KMS-11 (cell line): ENCODE measurements at regions not wholly inside any gene's neighbourhood (a gene's known extent, or its start where the extent isn't known, plus 50 kb on each side); places are given as distances from the start of the nearest gene placed in this dataset.

Source experiments
- H2AFZ ChIP-seq: fragments of 200-600 bp; sonication (generic); 2 replicates; pipeline ENCODE4 v1.6.1; 2016; ENCODE audit warnings: antibody characterized with exemption, mixed run types, low read depth
- H3K27ac ChIP-seq: fragments of 200-600 bp; sonication (generic); 2 replicates; pipeline ENCODE4 v1.6.1; 2016; ENCODE audit warnings: mild to moderate bottlenecking, mixed run types
- H3K27me3 ChIP-seq: fragments of 200-600 bp; sonication (generic); 2 replicates; pipeline ENCODE4 v1.6.1; 2017; ENCODE audit warnings: mild to moderate bottlenecking, low read depth, mixed run types, moderate library complexity; ENCODE audit not compliant: insufficient read depth
- H3K36me3 ChIP-seq: fragments of 200-600 bp; sonication (generic); 2 replicates; pipeline ENCODE4 v1.6.1; 2017; ENCODE audit warnings: mild to moderate bottlenecking, mixed run types; ENCODE audit not compliant: insufficient read depth
- H3K4me1 ChIP-seq: fragments of 200-600 bp; sonication (generic); 2 replicates; pipeline ENCODE4 v1.6.1; 2016; ENCODE audit warnings: mild to moderate bottlenecking, low read depth, mixed run types; ENCODE audit not compliant: poor library complexity, severe bottlenecking
- H3K4me2 ChIP-seq: fragments of 200-600 bp; sonication (generic); 2 replicates; pipeline ENCODE4 v1.7.0; 2016; ENCODE audit warnings: mild to moderate bottlenecking, mixed run types
- H3K4me3 ChIP-seq: fragments of 200-600 bp; sonication (generic); IDR thresholded peaks from 2 replicates; pipeline ENCODE4 v1.6.1; 2017; ENCODE audit warnings: low read depth, low read length, mixed read lengths; ENCODE audit not compliant: insufficient read depth
- H3K79me2 ChIP-seq: fragments of 200-600 bp; sonication (generic); 2 replicates; pipeline ENCODE4 v1.6.1; 2016; ENCODE audit warnings: low read depth, mixed run types; ENCODE audit not compliant: insufficient read depth
- H3K9ac ChIP-seq: fragments of 200-600 bp; sonication (generic); 2 replicates; pipeline ENCODE4 v1.6.1; 2016; ENCODE audit warnings: mild to moderate bottlenecking, mixed run types
- H4K20me1 ChIP-seq: fragments of 200-600 bp; sonication (generic); 2 replicates; pipeline ENCODE4 v1.6.1; 2016; ENCODE audit warnings: mild to moderate bottlenecking, mixed run types; ENCODE audit not compliant: insufficient read depth
- TF ChIP-seq, protein P1 (sequence below): fragments of 200-600 bp; sonication (generic); conservative IDR thresholded peaks from 2 replicates; pipeline ENCODE4 v1.6.1; 2017; ENCODE audit warnings: low read depth, mild to moderate bottlenecking, antibody characterized with exemption, low read length, moderate library complexity, mixed read lengths

DNA sequence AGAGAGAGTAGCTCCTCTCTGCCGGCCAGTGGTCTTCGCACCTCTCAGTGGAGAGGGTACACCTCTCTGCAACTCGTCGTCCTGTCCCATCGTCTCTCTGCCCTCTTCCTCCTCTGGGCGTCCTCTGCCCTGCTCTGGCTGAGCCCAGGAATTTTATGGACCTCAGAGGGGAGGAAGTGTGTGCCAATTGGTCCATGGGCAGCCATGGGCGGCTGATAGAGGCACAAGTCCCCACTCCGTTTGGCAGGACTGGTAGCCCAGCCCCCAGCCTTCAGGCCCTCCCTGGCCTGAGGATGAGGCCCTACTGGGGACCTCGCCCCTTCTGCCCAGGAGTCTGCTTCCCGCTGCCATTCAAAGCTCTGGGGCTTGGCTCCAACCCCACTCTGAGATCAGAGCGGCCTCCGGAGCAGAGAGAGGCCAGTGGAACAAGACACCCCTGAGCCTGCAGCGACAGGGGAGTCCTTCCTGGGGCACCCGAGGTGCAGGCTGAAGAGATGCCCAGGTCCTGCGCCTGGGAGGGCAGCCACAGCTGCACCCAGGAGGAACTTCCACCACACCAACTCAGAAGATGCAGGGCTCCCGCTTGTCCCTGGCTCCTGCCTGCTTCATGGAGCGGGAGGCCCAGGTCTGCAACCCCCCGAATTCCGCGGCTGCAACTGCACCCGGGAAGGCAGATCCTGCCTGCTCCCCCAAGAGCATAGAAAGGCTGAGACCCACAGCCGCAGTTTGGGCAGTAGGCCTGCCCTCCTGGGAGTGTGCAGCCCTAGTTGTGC lies 659.9 kb downstream of the KCNT2 start:
- TF ChIP-seq, protein P1, sequence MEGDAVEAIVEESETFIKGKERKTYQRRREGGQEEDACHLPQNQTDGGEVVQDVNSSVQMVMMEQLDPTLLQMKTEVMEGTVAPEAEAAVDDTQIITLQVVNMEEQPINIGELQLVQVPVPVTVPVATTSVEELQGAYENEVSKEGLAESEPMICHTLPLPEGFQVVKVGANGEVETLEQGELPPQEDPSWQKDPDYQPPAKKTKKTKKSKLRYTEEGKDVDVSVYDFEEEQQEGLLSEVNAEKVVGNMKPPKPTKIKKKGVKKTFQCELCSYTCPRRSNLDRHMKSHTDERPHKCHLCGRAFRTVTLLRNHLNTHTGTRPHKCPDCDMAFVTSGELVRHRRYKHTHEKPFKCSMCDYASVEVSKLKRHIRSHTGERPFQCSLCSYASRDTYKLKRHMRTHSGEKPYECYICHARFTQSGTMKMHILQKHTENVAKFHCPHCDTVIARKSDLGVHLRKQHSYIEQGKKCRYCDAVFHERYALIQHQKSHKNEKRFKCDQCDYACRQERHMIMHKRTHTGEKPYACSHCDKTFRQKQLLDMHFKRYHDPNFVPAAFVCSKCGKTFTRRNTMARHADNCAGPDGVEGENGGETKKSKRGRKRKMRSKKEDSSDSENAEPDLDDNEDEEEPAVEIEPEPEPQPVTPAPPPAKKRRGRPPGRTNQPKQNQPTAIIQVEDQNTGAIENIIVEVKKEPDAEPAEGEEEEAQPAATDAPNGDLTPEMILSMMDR, result no peak
- Histone ChIP-seq H3K27ac (no peak overlapping the region), H3K9ac (no peak overlapping the region), H3K4me3 (no peak overlapping the region), H3K4me2 (no peak overlapping the region), H4K20me1 (no peaks in the 10 kb centered on the region), H3K27me3 (no peaks in the 10 kb centered on the region), H3K36me3 (no peaks in the 10 kb centered on the region), H2AFZ (no peak overlapping the region), H3K79me2 (no peaks in the 10 kb centered on the region), H3K4me1 (no peaks in the 10 kb centered on the region)

DNA sequence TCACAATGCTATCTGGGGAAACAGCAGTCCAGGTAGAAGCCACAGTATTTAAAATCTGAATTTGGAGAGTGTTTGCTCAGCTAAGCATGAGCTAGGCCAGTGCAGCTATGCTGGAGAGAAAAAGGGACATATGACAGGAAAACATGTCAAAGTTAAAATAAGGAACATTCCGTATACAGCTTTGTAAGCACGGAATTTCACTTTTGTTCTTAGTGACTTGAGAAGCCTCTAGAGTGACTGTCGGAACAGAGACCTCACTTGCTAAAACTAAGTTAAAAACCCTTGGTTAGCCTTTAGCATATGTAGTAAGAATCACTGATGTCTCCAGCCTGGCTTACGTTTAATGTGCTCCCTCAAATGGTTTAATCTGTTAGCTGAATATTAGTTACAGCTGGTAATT lies 661.7 kb downstream of the KCNT2 start:
- no peaks in the 10 kb centered on the region for H4K20me1 ChIP-seq
- no peak overlapping the region for H3K4me2 ChIP-seq
- H3K36me3 ChIP-seq, result no peaks in the 10 kb centered on the region
- no peak overlapping the region for H3K9ac ChIP-seq
- H3K27ac ChIP-seq, result no peak overlapping the region
- no peaks in the 10 kb centered on the region for H3K79me2 ChIP-seq
- H3K4me1 ChIP-seq, result no peaks in the 10 kb centered on the region
- H3K4me3 ChIP-seq, result no peak overlapping the region
- H2AFZ ChIP-seq, result no peak overlapping the region
- H3K27me3 ChIP-seq, result no peaks in the 10 kb centered on the region
- TF ChIP-seq, protein P1, result no peak

DNA sequence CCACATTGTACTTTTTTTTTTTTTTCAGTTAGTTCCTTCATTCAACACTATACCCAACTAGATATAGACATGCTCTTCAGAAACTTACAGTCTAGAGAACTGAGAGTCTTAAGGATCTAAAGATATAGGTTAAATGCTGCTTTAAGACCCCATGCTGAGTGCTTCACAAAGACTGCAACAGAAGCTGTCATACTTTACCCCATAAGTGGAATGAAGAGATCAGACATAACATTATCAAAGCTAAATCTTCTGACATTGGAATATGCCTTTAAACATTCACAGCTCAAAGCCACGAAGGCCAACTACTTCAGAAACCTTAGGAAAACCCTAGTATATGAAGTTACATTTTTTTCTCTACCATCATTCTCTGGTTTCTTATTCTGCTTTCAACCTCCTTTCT lies 666.4 kb downstream of the KCNT2 start:
- TF ChIP-seq, protein P1, result no peak
- Histone ChIP-seq H3K4me1 (no peaks in the 10 kb centered on the region), H3K4me2 (no peak overlapping the region), H3K36me3 (no peaks in the 10 kb centered on the region), H2AFZ (no peak overlapping the region), H4K20me1 (no peaks in the 10 kb centered on the region), H3K27ac (no peak overlapping the region), H3K9ac (no peak overlapping the region), H3K4me3 (no peak overlapping the region), H3K79me2 (no peaks in the 10 kb centered on the region), H3K27me3 (no peaks in the 10 kb centered on the region)

DNA sequence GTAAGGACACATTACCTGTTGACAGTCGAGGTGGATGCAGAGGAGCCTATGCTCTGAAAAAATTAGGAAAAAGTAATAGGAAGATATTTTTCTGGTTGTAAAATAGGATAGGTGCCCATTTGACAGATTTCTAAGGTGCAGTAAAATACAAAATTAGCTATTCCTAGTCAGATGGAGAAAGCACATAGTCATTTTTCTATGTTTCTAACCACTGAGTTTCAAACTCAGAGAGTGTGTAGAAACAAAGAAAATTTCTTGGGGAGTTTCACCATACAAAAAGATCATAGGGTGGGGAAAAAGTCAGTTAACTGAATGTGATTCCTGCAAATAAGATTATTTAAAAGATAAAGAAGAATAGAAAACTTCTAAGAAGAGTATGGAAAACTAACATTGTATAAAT lies 666.9 kb downstream of the KCNT2 start:
- no peak overlapping the region for H2AFZ ChIP-seq
- no peak overlapping the region for H3K9ac ChIP-seq
- no peaks in the 10 kb centered on the region for H3K36me3 ChIP-seq
- TF ChIP-seq, protein P1, result no peak
- H3K27ac ChIP-seq, result no peak overlapping the region
- H3K79me2 ChIP-seq, result no peaks in the 10 kb centered on the region
- no peak overlapping the region for H3K4me3 ChIP-seq
- no peaks in the 10 kb centered on the region for H4K20me1 ChIP-seq
- H3K4me2 ChIP-seq, result no peak overlapping the region
- no peaks in the 10 kb centered on the region for H3K27me3 ChIP-seq
- H3K4me1 ChIP-seq, result no peaks in the 10 kb centered on the region
